ENCODE measurements at regions not wholly inside any gene's neighbourhood (a gene's known extent, or its start where the extent isn't known, plus 50 kb on each side); places are given as distances from the start of the nearest gene placed in this dataset.

DNA sequence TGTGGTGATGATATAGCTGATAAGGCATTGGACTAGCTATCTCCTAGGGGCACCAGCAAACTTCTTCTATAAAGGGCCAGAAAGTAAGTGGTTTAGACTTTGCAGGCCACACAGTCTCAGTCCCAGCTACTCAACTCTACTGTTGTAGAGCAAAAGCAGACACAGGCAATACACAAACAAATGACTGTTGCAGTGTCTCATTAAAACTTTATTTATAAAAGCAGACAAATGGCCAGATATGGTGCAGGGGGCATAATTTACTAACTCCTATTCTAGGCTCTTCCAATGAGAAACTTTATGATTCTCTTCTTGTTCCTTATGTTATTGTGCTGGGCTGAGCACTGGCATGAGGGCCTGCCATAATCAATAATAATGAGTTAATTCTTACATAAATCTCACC, 176.8 kb upstream of the POU3F1 start:
- Histone ChIP-seq H3K36me3 (ENCODE audit: control insufficient read depth, insufficient read depth, low read length) (no peaks in the 10 kb centered on the region), H3K27me3 (ENCODE audit: control insufficient read depth, insufficient read depth, low read length) (no peaks in the 10 kb centered on the region), H3K4me3 (ENCODE audit: low read depth, low read length) (no peak overlapping the region)
- no peak for DNase-seq (ENCODE audit: low read depth)
- FAIRE-seq: no peak
- TF ChIP-seq CTCF (IDR thresholded peaks at IDR 0.05; ENCODE audit: insufficient read depth, low read length, severe bottlenecking): no peak

GRCh38 chr1:38222891-38223290, 176.3 kb upstream of the POU3F1 start:
- H3K27me3 ChIP-seq (ENCODE audit: control insufficient read depth, insufficient read depth, low read length): no peaks in the 10 kb centered on the region
- no peak for TF ChIP-seq CTCF (IDR thresholded peaks at IDR 0.05; ENCODE audit: insufficient read depth, low read length, severe bottlenecking)

GRCh38 chr1:38221006-38221649, 174.5 kb upstream of the POU3F1 start:
- FAIRE-seq (no peak), DNase-seq (ENCODE audit: low read depth) (peak; percentile 18)
- H3K27me3 ChIP-seq (ENCODE audit: control insufficient read depth, insufficient read depth, low read length): no peaks in the 10 kb centered on the region
- no peak overlapping the region for H3K4me3 ChIP-seq (ENCODE audit: low read depth, low read length)
- no peaks in the 10 kb centered on the region for H3K36me3 ChIP-seq (ENCODE audit: control insufficient read depth, insufficient read depth, low read length)
- no peak for TF ChIP-seq CTCF (IDR thresholded peaks at IDR 0.05; ENCODE audit: insufficient read depth, low read length, severe bottlenecking)

More at GRCh38 chr1:38222891-38223290, 176.3 kb upstream of the POU3F1 start:
- Histone ChIP-seq H3K36me3 (ENCODE audit: control insufficient read depth, insufficient read depth, low read length) (no peaks in the 10 kb centered on the region), H3K4me3 (ENCODE audit: low read depth, low read length) (no peak overlapping the region)
- FAIRE-seq: no peak
- DNase-seq (ENCODE audit: low read depth): peak; percentile 3

DNA sequence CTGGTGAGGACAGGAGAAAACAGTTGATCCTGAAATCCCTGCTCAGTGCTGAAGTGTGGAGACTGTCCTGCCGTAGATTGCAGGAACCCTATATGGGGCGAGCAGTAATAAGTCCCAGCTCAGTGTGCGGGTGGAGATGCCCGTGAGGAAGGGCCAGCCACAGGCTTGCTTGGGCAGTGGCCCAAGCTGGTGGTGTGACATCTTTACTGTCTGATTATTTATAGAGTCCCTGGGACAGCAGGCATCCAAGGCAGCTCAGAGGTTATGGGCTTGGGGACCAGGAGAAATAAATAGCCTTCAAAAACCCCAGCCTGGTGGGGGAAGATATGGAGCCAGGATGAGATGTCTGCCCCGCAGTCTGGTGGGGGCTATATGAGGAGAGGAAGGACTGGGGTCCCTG, 170.7 kb upstream of the POU3F1 start:
- Histone ChIP-seq H3K27me3 (ENCODE audit: control insufficient read depth, insufficient read depth, low read length) (no peaks in the 10 kb centered on the region), H3K4me3 (ENCODE audit: low read depth, low read length) (no peak overlapping the region), H3K36me3 (ENCODE audit: control insufficient read depth, insufficient read depth, low read length) (no peaks in the 10 kb centered on the region)
- FAIRE-seq (no peak), DNase-seq (ENCODE audit: low read depth) (no peak)
- no peak for TF ChIP-seq CTCF (IDR thresholded peaks at IDR 0.05; ENCODE audit: insufficient read depth, low read length, severe bottlenecking)

GRCh38 chr1:38213646-38214434, 167.2 kb upstream of the POU3F1 start:
- no peak for DNase-seq (ENCODE audit: low read depth)
- Histone ChIP-seq H3K27me3 (ENCODE audit: control insufficient read depth, insufficient read depth, low read length) (no peaks in the 10 kb centered on the region), H3K4me3 (ENCODE audit: low read depth, low read length) (no peak overlapping the region), H3K36me3 (ENCODE audit: control insufficient read depth, insufficient read depth, low read length) (no peaks in the 10 kb centered on the region)
- TF ChIP-seq CTCF (IDR thresholded peaks at IDR 0.05; ENCODE audit: insufficient read depth, low read length, severe bottlenecking): no peak
- FAIRE-seq: no peak
